Anterior cingulate cortex (tissue), 58 donors: ENCODE measurements at regions not wholly inside any gene's neighbourhood (a gene's known extent, or its start where the extent isn't known, plus 50 kb on each side); places are given as distances from the start of the nearest gene placed in this dataset.

ENCODE experiments used
- DNase-seq, 58 donors: peaks; one replicate each; lab custom pipeline; 2025; lab: John Stamatoyannopoulos, UW

- DNase-seq, result no peak
Observed at GRCh38 chr1:30029677-30030076, 693.7 kb downstream of the MATN1 start.

GRCh38 chr1:30028939-30029338 is 694.4 kb downstream of the MATN1 start:
- DNase-seq, result no peak

GRCh38 chr1:30028283-30028682 is 695.1 kb downstream of the MATN1 start:
- no peak for DNase-seq

- DNase-seq, result no peak
Observed at GRCh38 chr1:30027247-30027646, 696.1 kb downstream of the MATN1 start.

- DNase-seq, result no peak
Observed at GRCh38 chr1:30024411-30025195, 698.8 kb downstream of the MATN1 start.

GRCh38 chr1:30023339-30024022 is 699.9 kb downstream of the MATN1 start:
- no peak for DNase-seq

GRCh38 chr1:30014031-30014430 is 709.4 kb downstream of the MATN1 start:
- DNase-seq, result no peak

GRCh38 chr1:30012455-30013440 is 710.6 kb downstream of the MATN1 start:
- no peak for DNase-seq

- no peak for DNase-seq
Observed at GRCh38 chr1:30011970-30012369, 711.4 kb downstream of the MATN1 start.

- DNase-seq, result no peak
Observed at GRCh38 chr1:30010506-30011106, 712.8 kb downstream of the MATN1 start.

- no peak for DNase-seq
Observed at GRCh38 chr1:30009720-30010119, 713.7 kb downstream of the MATN1 start.

GRCh38 chr1:30008998-30009657 is 714.3 kb downstream of the MATN1 start:
- DNase-seq, result peak in 1 of 58 donors; percentile 3

GRCh38 chr1:30008372-30008997 is 714.9 kb downstream of the MATN1 start:
- DNase-seq, result no peak

- DNase-seq, result no peak
Observed at GRCh38 chr1:30005972-30006619, 717.3 kb downstream of the MATN1 start.

GRCh38 chr1:30001732-30002039 is 721.7 kb downstream of the MATN1 start:
- no peak for DNase-seq

- no peak for DNase-seq
Observed at GRCh38 chr1:30001011-30001731, 722.2 kb downstream of the MATN1 start.

- DNase-seq, result no peak
Observed at GRCh38 chr1:30000266-30000665, 723.1 kb downstream of the MATN1 start.

GRCh38 chr1:29999595-29999994 is 723.8 kb downstream of the MATN1 start:
- DNase-seq, result no peak
